ENCODE measurements at regions not wholly inside any gene's neighbourhood (a gene's known extent, or its start where the extent isn't known, plus 50 kb on each side); places are given as distances from the start of the nearest gene placed in this dataset.
A peak's percentile ranks its signal among the peaks of the same experiment; 100 is the strongest.

DNA sequence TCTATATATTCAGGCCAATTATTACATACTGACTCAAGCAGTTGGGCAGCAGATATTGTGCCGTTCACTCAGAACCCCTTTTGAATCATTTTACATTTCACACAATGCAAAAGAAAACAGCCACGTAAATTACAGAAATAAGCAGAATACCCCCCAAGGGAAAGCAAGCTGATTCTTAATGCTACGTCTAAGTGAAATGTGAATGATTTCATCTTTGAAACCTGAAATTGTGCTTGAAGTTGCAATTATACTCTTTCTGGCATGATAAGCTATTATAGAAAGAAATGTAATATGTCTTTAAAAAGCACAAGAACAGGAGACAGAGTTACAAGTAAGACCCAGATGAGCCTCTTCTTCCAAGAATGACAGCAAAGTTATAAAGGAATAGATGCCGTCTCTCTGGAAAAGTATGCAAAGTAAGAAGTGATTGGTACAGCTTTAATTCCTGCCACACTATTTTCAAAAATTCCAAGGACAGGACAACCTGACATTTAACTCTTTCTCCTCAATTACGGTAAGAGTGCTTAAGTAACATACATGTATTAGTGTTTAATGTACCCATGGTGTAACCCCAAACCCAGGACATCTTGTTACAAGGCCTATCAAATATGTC, 891.5 kb upstream of the ADGRL2 start:
- DNase-seq: no peak
- no peaks in the 10 kb centered on the region for H3K4me1 ChIP-seq
- H3K36me3 ChIP-seq: no peaks in the 10 kb centered on the region
- no peak overlapping the region for H3K27ac ChIP-seq
- no peaks in the 10 kb centered on the region for H3K9me3 ChIP-seq
- intact Hi-C loops (cut with DNase I; ENCODE audit: low total_unique reads): no loop called here
- H3K27me3 ChIP-seq: no peaks in the 10 kb centered on the region
- TF ChIP-seq, protein P1, sequence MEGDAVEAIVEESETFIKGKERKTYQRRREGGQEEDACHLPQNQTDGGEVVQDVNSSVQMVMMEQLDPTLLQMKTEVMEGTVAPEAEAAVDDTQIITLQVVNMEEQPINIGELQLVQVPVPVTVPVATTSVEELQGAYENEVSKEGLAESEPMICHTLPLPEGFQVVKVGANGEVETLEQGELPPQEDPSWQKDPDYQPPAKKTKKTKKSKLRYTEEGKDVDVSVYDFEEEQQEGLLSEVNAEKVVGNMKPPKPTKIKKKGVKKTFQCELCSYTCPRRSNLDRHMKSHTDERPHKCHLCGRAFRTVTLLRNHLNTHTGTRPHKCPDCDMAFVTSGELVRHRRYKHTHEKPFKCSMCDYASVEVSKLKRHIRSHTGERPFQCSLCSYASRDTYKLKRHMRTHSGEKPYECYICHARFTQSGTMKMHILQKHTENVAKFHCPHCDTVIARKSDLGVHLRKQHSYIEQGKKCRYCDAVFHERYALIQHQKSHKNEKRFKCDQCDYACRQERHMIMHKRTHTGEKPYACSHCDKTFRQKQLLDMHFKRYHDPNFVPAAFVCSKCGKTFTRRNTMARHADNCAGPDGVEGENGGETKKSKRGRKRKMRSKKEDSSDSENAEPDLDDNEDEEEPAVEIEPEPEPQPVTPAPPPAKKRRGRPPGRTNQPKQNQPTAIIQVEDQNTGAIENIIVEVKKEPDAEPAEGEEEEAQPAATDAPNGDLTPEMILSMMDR (IDR thresholded peaks at IDR 0.05): no peak
- H3K4me3 ChIP-seq: no peak overlapping the region

DNA sequence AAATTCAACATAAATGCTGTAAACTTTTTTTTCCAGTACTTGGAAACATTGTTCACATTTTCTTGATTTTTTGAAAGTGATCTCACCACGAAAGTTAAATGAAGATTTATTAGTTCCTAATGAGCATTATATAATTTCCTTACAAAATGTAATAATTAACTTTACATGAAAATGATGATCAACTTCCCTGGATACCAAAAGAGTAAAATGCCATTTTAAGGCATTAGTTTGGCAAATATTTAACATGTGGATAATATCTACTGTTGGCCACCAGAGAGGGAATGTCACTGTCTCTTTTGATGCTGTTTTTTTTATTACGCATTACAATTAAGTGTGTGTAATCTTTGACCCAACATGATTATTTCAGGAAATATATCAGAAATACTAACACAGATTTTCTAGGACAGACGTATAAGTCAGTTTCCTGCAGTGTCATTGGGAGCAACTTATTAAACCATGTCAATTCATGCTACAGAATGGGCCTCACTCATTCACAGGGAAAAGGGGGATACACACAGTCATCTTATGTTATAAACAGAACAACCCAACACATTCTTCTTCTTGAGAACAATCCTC, 903.9 kb upstream of the ADGRL2 start:
- Histone ChIP-seq H3K27ac (no peak overlapping the region), H3K36me3 (no peaks in the 10 kb centered on the region), H3K4me1 (peaks cover 0 to 20% (median 5%) of the 10 kb centered on the region in 4 donors), H3K9me3 (no peaks in the 10 kb centered on the region), H3K4me3 (no peak overlapping the region), H3K27me3 (no peaks in the 10 kb centered on the region)
- intact Hi-C loops (cut with DNase I; ENCODE audit: low total_unique reads): no loop called here
- no peak for DNase-seq
- TF ChIP-seq, protein P1 (IDR thresholded peaks at IDR 0.05): no peak

DNA sequence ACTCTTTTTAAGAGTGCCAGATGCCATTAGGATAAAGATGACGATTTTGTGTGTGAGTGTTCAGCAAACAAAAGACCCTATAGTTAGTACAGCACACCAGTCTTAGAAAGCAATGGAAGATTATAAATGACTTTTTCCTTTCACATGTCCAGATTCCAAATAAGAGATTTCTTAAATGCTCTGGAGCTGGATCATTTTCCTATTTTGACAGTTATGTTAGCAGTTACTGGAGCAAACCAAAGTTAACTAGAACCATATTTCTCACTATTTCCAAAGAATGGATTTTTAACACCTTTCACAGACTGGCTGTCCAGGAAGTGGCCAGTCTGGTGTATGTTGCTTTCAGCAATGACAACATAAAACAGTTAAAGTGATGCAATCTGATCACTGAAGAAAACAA, 905.8 kb upstream of the ADGRL2 start:
- no peak for DNase-seq
- TF ChIP-seq, protein P1 (IDR thresholded peaks at IDR 0.05): no peak
- Histone ChIP-seq H3K4me1 (peaks cover 0 to 20% (median 5%) of the 10 kb centered on the region in 4 donors), H3K36me3 (no peaks in the 10 kb centered on the region), H3K4me3 (no peak overlapping the region), H3K27ac (no peak overlapping the region), H3K9me3 (no peaks in the 10 kb centered on the region), H3K27me3 (no peaks in the 10 kb centered on the region)
- intact Hi-C loops (cut with DNase I; ENCODE audit: low total_unique reads): no loop called here

DNA sequence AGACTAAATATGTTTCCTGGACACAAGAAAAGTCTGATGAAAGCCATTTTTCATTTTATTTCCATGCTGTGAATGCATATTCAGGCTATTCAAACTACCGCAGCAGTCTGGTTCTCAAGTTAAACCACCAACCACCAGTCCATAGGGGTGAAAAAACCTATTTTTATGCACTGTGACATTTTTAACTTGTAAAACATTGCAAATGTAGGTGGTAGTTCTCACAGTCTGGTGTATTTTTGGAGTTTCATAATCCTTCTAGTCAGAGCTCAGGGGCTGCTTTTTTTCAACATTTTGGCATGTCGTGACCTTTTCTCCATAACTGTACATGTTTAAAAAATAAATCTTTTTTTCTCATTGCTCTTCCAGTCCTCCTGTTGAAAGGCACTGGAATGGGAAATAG, 907.6 kb upstream of the ADGRL2 start:
- no peak for DNase-seq

DNA sequence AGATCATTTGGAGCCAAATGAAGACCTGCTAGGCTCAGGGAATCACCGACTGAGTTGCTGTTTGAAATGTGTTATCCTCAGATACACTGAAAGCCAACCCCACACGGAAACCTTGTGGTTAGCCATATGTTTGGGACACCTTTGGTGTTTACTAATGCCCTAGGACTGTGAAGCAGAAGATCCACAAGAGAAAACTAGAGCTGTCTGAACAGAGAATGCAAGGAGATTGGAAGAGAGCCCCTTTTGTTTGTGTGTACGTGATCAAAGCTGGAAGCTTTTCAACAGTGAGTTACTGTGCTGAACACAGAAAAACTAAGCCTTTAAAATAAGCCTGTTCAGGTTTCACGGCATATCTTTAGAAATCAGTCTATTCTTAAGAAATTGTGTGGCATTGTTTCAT, 908.2 kb upstream of the ADGRL2 start:
- Histone ChIP-seq H3K36me3 (no peaks in the 10 kb centered on the region), H3K27ac (no peak overlapping the region), H3K4me3 (no peak overlapping the region), H3K27me3 (no peaks in the 10 kb centered on the region), H3K4me1 (peaks cover 0 to 20% (median 5%) of the 10 kb centered on the region in 4 donors), H3K9me3 (no peaks in the 10 kb centered on the region)
- TF ChIP-seq, protein P1 (IDR thresholded peaks at IDR 0.05): no peak
- DNase-seq: no peak
- intact Hi-C loops (cut with DNase I; ENCODE audit: low total_unique reads): no loop called here

More for the DNA sequence above, 907.6 kb upstream of the ADGRL2 start:
- H3K4me3 ChIP-seq: no peak overlapping the region
- H3K27me3 ChIP-seq: no peaks in the 10 kb centered on the region
- no peaks in the 10 kb centered on the region for H3K36me3 ChIP-seq
- TF ChIP-seq, protein P1 (IDR thresholded peaks at IDR 0.05): no peak
- intact Hi-C loops (cut with DNase I; ENCODE audit: low total_unique reads): no loop called here
- H3K9me3 ChIP-seq: no peaks in the 10 kb centered on the region
- H3K4me1 ChIP-seq: peaks cover 0 to 20% (median 5%) of the 10 kb centered on the region in 4 donors
- H3K27ac ChIP-seq: peak overlapping the region in 1 of 2 donors; percentile 13

Measured in tibial artery (tissue), 4 donors.